ENCODE measurements at regions not wholly inside any gene's neighbourhood (a gene's known extent, or its start where the extent isn't known, plus 50 kb on each side); places are given as distances from the start of the nearest gene placed in this dataset.

GRCh38 chr2:21330786-21331391 is 207.1 kb downstream of the TDRD15 start:
- ChIA-PET POLR2A (no interaction called here), CTCF (no interaction called here)
- DNase-seq (ENCODE audit: extremely low spot score): no peak
- TF ChIP-seq HDGF (IDR thresholded peaks at IDR 0.05; ENCODE audit: borderline replicate concordance) (no peak), CTBP1 (IDR thresholded peaks at IDR 0.05; ENCODE audit: borderline replicate concordance) (no peak), FOXA1 (IDR thresholded peaks at IDR 0.05) (no peak), FOXK2 (IDR thresholded peaks at IDR 0.05) (no peak), ARNT (IDR thresholded peaks at IDR 0.05) (no peak), L3MBTL2 (conservative IDR thresholded peaks at IDR 0.05) (no peak)

DNA sequence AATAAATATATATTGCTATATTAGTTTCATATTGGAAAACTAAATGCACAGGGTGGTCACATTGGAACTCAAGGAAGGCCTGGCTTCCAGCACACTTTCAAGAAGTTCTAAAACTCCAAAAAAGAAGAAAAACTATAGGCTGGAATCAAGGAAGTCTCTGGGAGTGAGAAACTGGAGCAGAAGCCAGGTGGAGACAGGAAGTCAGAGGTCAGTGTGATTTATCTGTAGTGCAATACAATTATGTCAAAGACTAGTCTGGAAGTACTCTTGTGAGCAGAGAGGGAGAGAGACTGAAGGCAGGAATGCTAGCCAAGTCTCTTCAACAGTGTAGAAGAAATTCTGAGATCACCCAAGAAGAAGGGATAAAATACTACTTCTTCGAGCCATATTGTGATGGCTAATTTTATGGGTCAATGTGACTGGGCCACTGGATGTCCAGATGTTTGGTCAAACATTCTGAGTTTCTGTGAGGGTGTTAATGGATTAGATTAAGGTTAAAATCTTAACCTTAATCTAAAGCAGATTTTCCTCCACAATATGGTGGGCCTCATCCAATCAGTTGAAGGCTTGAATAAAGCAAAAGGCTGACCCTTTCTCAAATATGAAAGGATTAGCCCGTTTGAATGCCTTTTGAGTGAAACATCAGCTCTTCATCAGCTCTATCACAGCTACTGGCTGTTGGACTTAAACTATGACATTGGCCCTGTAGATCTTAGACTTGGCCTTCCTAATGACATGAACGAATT is 208.0 kb downstream of the TDRD15 start:
- ChIA-PET POLR2A (no interaction called here), CTCF (no interaction called here)
- DNase-seq (ENCODE audit: extremely low spot score): no peak
- no peak for TF ChIP-seq ELF4 (IDR thresholded peaks at IDR 0.05)
- no peak for TF ChIP-seq FOXK2 (IDR thresholded peaks at IDR 0.05)
- no peak for TF ChIP-seq HDGF (IDR thresholded peaks at IDR 0.05; ENCODE audit: borderline replicate concordance)
- TF ChIP-seq FOXM1 (IDR thresholded peaks at IDR 0.05; ENCODE audit: borderline replicate concordance): no peak
- no peak for TF ChIP-seq ZNF384 (IDR thresholded peaks at IDR 0.05)
- no peak for TF ChIP-seq TARDBP (IDR thresholded peaks at IDR 0.05)
- no peak for TF ChIP-seq ARNT (IDR thresholded peaks at IDR 0.05)
- no peak for TF ChIP-seq FOXA1 (IDR thresholded peaks at IDR 0.05)
- TF ChIP-seq L3MBTL2 (conservative IDR thresholded peaks at IDR 0.05): no peak
- no peak for TF ChIP-seq NFRKB (IDR thresholded peaks at IDR 0.05)
- no peak for TF ChIP-seq BHLHE40 (IDR thresholded peaks at IDR 0.05; ENCODE audit: borderline replicate concordance)
- TF ChIP-seq PKNOX1 (IDR thresholded peaks at IDR 0.05): no peak
- TF ChIP-seq SUZ12 (IDR thresholded peaks at IDR 0.05): no peak
- TF ChIP-seq LEF1 (IDR thresholded peaks at IDR 0.05; ENCODE audit: borderline replicate concordance): no peak
- TF ChIP-seq CTBP1 (IDR thresholded peaks at IDR 0.05; ENCODE audit: borderline replicate concordance): no peak

- ChIA-PET CTCF (no interaction called here), POLR2A (no interaction called here)
- TF ChIP-seq TARDBP (IDR thresholded peaks at IDR 0.05): no peak
- no peak for TF ChIP-seq L3MBTL2 (conservative IDR thresholded peaks at IDR 0.05)
- DNase-seq (ENCODE audit: extremely low spot score): no peak
Observed at GRCh38 chr2:21332993-21333625, 209.3 kb downstream of the TDRD15 start.

DNA sequence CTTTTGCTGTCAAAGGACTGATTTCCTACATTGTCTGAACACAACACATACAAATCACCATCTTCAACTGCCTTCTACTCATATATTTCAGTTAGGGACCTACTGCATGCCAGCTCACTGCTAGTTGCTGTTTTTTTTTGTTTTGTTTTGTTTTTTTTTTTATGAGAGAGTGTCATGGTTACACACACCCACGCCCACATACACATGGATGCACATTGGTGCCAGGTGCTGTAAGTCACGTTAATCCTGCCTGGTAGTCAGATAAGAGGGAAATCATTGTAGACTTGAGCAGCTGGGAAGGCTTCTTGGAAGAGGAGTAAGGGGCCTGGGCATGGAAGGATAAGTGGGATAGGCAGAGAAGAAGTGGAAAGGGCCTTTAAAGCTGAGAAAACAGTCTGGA is 209.9 kb downstream of the TDRD15 start:
- POLR2A ChIA-PET: no interaction called here
- DNase-seq (ENCODE audit: extremely low spot score): no peak
- CTCF ChIA-PET: interaction anchor here (0.9 kb wide), 1 partner anchor 16 kb away, joined by 3 read pairs; no protein-coding TSS in a partner anchor
- TF ChIP-seq ARNT (IDR thresholded peaks at IDR 0.05) (no peak), SUZ12 (IDR thresholded peaks at IDR 0.05) (no peak), FOXM1 (IDR thresholded peaks at IDR 0.05; ENCODE audit: borderline replicate concordance) (no peak), HDGF (IDR thresholded peaks at IDR 0.05; ENCODE audit: borderline replicate concordance) (no peak)

- POLR2A ChIA-PET: no interaction called here
- CTCF ChIA-PET: interaction anchor here (0.7 kb wide), 1 partner anchor 302 kb away, joined by 4 read pairs; no protein-coding TSS in a partner anchor
- TF ChIP-seq L3MBTL2 (conservative IDR thresholded peaks at IDR 0.05): no peak
- TF ChIP-seq FOXA1 (IDR thresholded peaks at IDR 0.05): no peak
- TF ChIP-seq SP1 (IDR thresholded peaks at IDR 0.05): no peak
- TF ChIP-seq PKNOX1 (IDR thresholded peaks at IDR 0.05): no peak
- no peak for TF ChIP-seq NFRKB (IDR thresholded peaks at IDR 0.05)
- TF ChIP-seq SUZ12 (IDR thresholded peaks at IDR 0.05): no peak
- TF ChIP-seq HDGF (IDR thresholded peaks at IDR 0.05; ENCODE audit: borderline replicate concordance): no peak
- TF ChIP-seq ZNF384 (IDR thresholded peaks at IDR 0.05): no peak
- no peak for TF ChIP-seq BHLHE40 (IDR thresholded peaks at IDR 0.05; ENCODE audit: borderline replicate concordance)
- TF ChIP-seq LEF1 (IDR thresholded peaks at IDR 0.05; ENCODE audit: borderline replicate concordance): no peak
- TF ChIP-seq ARNT (IDR thresholded peaks at IDR 0.05): no peak
- no peak for TF ChIP-seq FOXK2 (IDR thresholded peaks at IDR 0.05)
- no peak for TF ChIP-seq TARDBP (IDR thresholded peaks at IDR 0.05)
- no peak for TF ChIP-seq CTBP1 (IDR thresholded peaks at IDR 0.05; ENCODE audit: borderline replicate concordance)
- no peak for DNase-seq (ENCODE audit: extremely low spot score)
Observed at GRCh38 chr2:21346984-21347383, 223.2 kb downstream of the TDRD15 start.

DNA sequence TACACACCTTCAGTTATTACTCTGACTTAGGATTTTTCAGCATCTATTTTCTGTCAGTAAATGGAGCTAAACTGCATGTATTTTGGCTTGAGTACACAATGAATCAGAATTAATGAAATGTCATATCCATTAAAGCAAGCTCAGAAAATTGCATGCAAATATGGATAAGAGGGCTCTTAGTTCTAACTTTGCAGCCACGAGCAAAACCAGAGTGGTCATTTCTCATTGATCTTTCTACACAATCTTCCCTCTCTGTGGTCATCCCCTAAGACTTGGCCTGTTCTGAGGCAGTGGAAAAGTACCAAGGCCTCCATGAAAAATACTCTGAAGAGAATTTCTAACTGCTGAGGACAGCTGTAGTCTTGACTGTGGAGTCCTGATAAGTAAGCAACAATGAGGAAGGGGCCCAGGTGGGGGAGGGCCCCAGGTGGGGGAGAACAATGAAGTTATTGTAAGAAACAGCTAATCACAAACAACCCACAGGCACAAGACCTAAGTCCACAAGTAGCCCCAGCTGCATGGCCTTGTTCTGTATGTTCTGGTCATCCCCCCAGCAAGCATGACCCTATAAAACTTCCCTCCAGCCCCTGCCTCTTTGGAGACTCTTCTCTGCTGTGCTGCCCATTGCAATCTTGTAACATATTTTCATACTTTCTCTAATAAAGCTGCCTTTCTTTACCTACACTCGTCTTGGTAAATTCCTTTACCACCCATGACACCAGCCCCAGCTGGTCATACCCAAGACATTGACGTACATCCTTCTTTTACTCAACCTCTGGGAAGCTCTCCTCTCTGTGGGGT is 230.3 kb downstream of the TDRD15 start:
- CTCF ChIA-PET: interaction anchor here (0.6 kb wide), 1 partner anchor 593 kb away, joined by 3 read pairs; no protein-coding TSS in a partner anchor
- DNase-seq (ENCODE audit: extremely low spot score): no peak
- POLR2A ChIA-PET: no interaction called here
- TF ChIP-seq FOXA1 (IDR thresholded peaks at IDR 0.05) (no peak), FOXK2 (IDR thresholded peaks at IDR 0.05) (no peak), ELF4 (IDR thresholded peaks at IDR 0.05) (no peak), TARDBP (IDR thresholded peaks at IDR 0.05) (no peak), SUZ12 (IDR thresholded peaks at IDR 0.05) (no peak), CTBP1 (IDR thresholded peaks at IDR 0.05; ENCODE audit: borderline replicate concordance) (no peak), HDGF (IDR thresholded peaks at IDR 0.05; ENCODE audit: borderline replicate concordance) (no peak)
